Peyer's patch (tissue), 4 donors: ENCODE measurements at regions not wholly inside any gene's neighbourhood (a gene's known extent, or its start where the extent isn't known, plus 50 kb on each side); places are given as distances from the start of the nearest gene placed in this dataset.

ENCODE experiments used
- DNase-seq, 3 donors: peaks; one replicate each; pipeline ENCODE4 v3.0.0-alpha.2; 2017 to 2019
- H3K27ac ChIP-seq, 4 donors: fragments of 200-600 bp; sonication (generic); one replicate each; pipeline ENCODE4 v1.5.1; 2016 to 2019
- H3K27me3 ChIP-seq, 2 donors: fragments of 200-600 bp; sonication (generic); one replicate each; pipeline ENCODE4 v1.5.1; 2019
- H3K36me3 ChIP-seq, 3 donors: fragments of 200-600 bp; sonication (generic); one replicate each; pipeline ENCODE4 v1.5.1; 2016 to 2019
- H3K4me1 ChIP-seq, 4 donors: fragments of 200-600 bp; sonication (generic); one replicate each; pipeline ENCODE4 v1.5.1; 2016 to 2019
- H3K4me3 ChIP-seq, 4 donors: fragments of 200-600 bp; sonication (generic); 1 replicate in 3 of 4; 2 replicates in 1 of 4; pipeline ENCODE4 v1.5.1; 2016 to 2019; ENCODE audit warnings: mild to moderate bottlenecking in 1 of 4
- H3K9me3 ChIP-seq, 4 donors: fragments of 200-600 bp; sonication (generic); one replicate each; pipeline ENCODE4 v1.5.1; 2016 to 2019; ENCODE audit warnings: mild to moderate bottlenecking in 1 of 4
- CTCF ChIP-seq, 6 experiments: fragments of 450-650 bp in 4 of 6; fragments of 200-600 bp in 2 of 6; sonication (generic) in 1 of 6; IDR thresholded peaks; one replicate each; pipeline ENCODE4 v1.5.1; 2017 to 2019; ENCODE audit warnings: antibody characterized with exemption in 6 of 6, mild to moderate bottlenecking in 3 of 6, moderate library complexity in 1 of 6
- POLR2A ChIP-seq, 2 donors: fragments of 450-650 bp; IDR thresholded peaks; one replicate each; pipeline ENCODE4 v1.5.1; 2017; ENCODE audit warnings: antibody characterized with exemption in 2 of 2, mild to moderate bottlenecking in 2 of 2, moderate library complexity in 2 of 2

GRCh38 chr18:45119876-45120275 lies 439.2 kb downstream of the SETBP1 start:
- H3K9me3 ChIP-seq = no peaks in the 10 kb centered on the region
- H3K27me3 ChIP-seq = no peaks in the 10 kb centered on the region
- H3K27ac ChIP-seq = no peak overlapping the region
- TF ChIP-seq POLR2A (IDR thresholded peaks at IDR 0.05) (no peak), CTCF (IDR thresholded peaks at IDR 0.05) (no peak)
- H3K4me3 ChIP-seq = no peak overlapping the region
- no peaks in the 10 kb centered on the region for H3K36me3 ChIP-seq
- H3K4me1 ChIP-seq = no peaks in the 10 kb centered on the region
- DNase-seq = no peak

GRCh38 chr18:45121146-45121545 lies 440.5 kb downstream of the SETBP1 start:
- TF ChIP-seq CTCF (IDR thresholded peaks at IDR 0.05) (no peak), POLR2A (IDR thresholded peaks at IDR 0.05) (no peak)
- DNase-seq = no peak

GRCh38 chr18:45122506-45122905 lies 441.8 kb downstream of the SETBP1 start:
- no peak for DNase-seq
- Histone ChIP-seq H3K27ac (no peak overlapping the region), H3K27me3 (no peaks in the 10 kb centered on the region), H3K4me1 (no peaks in the 10 kb centered on the region), H3K36me3 (no peaks in the 10 kb centered on the region), H3K9me3 (no peaks in the 10 kb centered on the region), H3K4me3 (no peak overlapping the region)
- TF ChIP-seq CTCF (IDR thresholded peaks at IDR 0.05) = no peak
- TF ChIP-seq POLR2A (IDR thresholded peaks at IDR 0.05) = no peak

More at GRCh38 chr18:45121146-45121545, 440.5 kb downstream of the SETBP1 start:
- H3K4me3 ChIP-seq = no peak overlapping the region
- H3K4me1 ChIP-seq = no peaks in the 10 kb centered on the region
- H3K27ac ChIP-seq = no peak overlapping the region
- no peaks in the 10 kb centered on the region for H3K9me3 ChIP-seq
- no peaks in the 10 kb centered on the region for H3K36me3 ChIP-seq
- no peaks in the 10 kb centered on the region for H3K27me3 ChIP-seq

- no peaks in the 10 kb centered on the region for H3K27me3 ChIP-seq
- no peak for DNase-seq
- TF ChIP-seq POLR2A (IDR thresholded peaks at IDR 0.05) (no peak), CTCF (IDR thresholded peaks at IDR 0.05) (no peak)
These were observed 446.7 kb downstream of the SETBP1 start for GRCh38 chr18:45127405-45127804.

GRCh38 chr18:45133276-45133675 lies 452.6 kb downstream of the SETBP1 start:
- Histone ChIP-seq H3K4me1 (no peaks in the 10 kb centered on the region), H3K27ac (no peak overlapping the region), H3K36me3 (no peaks in the 10 kb centered on the region), H3K27me3 (no peaks in the 10 kb centered on the region), H3K9me3 (no peaks in the 10 kb centered on the region), H3K4me3 (no peak overlapping the region)
- TF ChIP-seq CTCF (IDR thresholded peaks at IDR 0.05) = no peak
- TF ChIP-seq POLR2A (IDR thresholded peaks at IDR 0.05) = no peak
- DNase-seq = no peak

More at GRCh38 chr18:45127405-45127804, 446.7 kb downstream of the SETBP1 start:
- Histone ChIP-seq H3K27ac (no peak overlapping the region), H3K4me1 (no peaks in the 10 kb centered on the region), H3K4me3 (no peak overlapping the region), H3K9me3 (no peaks in the 10 kb centered on the region), H3K36me3 (no peaks in the 10 kb centered on the region)
